ENCODE measurements at regions not wholly inside any gene's neighbourhood (a gene's known extent, or its start where the extent isn't known, plus 50 kb on each side); places are given as distances from the start of the nearest gene placed in this dataset.
"Not testable (repeated sequence)": the region's sequence is repeated elsewhere in the genome, so short reads cannot be mapped to it uniquely, and the experiment has no call there.

- intact Hi-C loops (cut with DNase I; ENCODE audit: low total_unique reads): no loop called here
- WGBS, 2 donors (ENCODE audit: low coverage in 1 of 2): 28 to 38% methylated on average over 2 of the region's 2 CpGs
- H3K4me1 ChIP-seq: peaks cover 0 to 4% (median 0%) of the 10 kb centered on the region in 4 donors
- no peaks in the 10 kb centered on the region for H3K9me3 ChIP-seq
- no peak overlapping the region for H3K4me3 ChIP-seq
- TF ChIP-seq EP300 (IDR thresholded peaks at IDR 0.05; ENCODE audit: low read depth): no peak
- no peak for TF ChIP-seq POLR2AphosphoS5 (IDR thresholded peaks at IDR 0.05)
- no peak for TF ChIP-seq POLR2A (IDR thresholded peaks at IDR 0.05)
- TF ChIP-seq CTCF (IDR thresholded peaks at IDR 0.05): no peak
- in situ Hi-C loops (cut with MboI; ENCODE audit: low pct_ligation_motif_present in 1 of 4, low pct_unique_long_range_greater_than_20kb in 1 of 4, low sequenced_read_pairs in 3 of 4): no loop called here
- DNase-seq: no peak
- H3K27me3 ChIP-seq: no peaks in the 10 kb centered on the region
- H3K27ac ChIP-seq: no peak overlapping the region
- no peaks in the 10 kb centered on the region for H3K36me3 ChIP-seq
These were observed 114.1 kb downstream of the FSCB start for GRCh38 chr14:44392984-44393383.

- Histone ChIP-seq H3K27me3 (no peaks in the 10 kb centered on the region), H3K36me3 (no peaks in the 10 kb centered on the region), H3K9me3 (no peaks in the 10 kb centered on the region), H3K4me3 (no peak overlapping the region), H3K4me1 (peaks cover 0 to 4% (median 0%) of the 10 kb centered on the region in 4 donors), H3K27ac (no peak overlapping the region)
- no peak for TF ChIP-seq EP300 (IDR thresholded peaks at IDR 0.05; ENCODE audit: low read depth)
- TF ChIP-seq POLR2A (IDR thresholded peaks at IDR 0.05): no peak
- TF ChIP-seq CTCF (IDR thresholded peaks at IDR 0.05): no peak
- no peak for TF ChIP-seq POLR2AphosphoS5 (IDR thresholded peaks at IDR 0.05)
- intact Hi-C loops (cut with DNase I; ENCODE audit: low total_unique reads) (loop anchor here (10.0 kb wide), 1 partner anchor 396 kb away; no protein-coding TSS in a partner anchor), in situ Hi-C loops (cut with MboI; ENCODE audit: low pct_ligation_motif_present in 1 of 4, low pct_unique_long_range_greater_than_20kb in 1 of 4, low sequenced_read_pairs in 3 of 4) (no loop called here)
- DNase-seq: no peak
These were observed 118.8 kb downstream of the FSCB start for GRCh38 chr14:44388306-44388705.

- Histone ChIP-seq H3K4me1 (no peaks in the 10 kb centered on the region), H3K27ac (no peak overlapping the region), H3K36me3 (no peaks in the 10 kb centered on the region), H3K27me3 (no peaks in the 10 kb centered on the region), H3K9me3 (no peaks in the 10 kb centered on the region), H3K4me3 (no peak overlapping the region)
- intact Hi-C loops (cut with DNase I; ENCODE audit: low total_unique reads) (loop anchor here (10.0 kb wide), 1 partner anchor 399 kb away; no protein-coding TSS in a partner anchor), in situ Hi-C loops (cut with MboI; ENCODE audit: low pct_ligation_motif_present in 1 of 4, low pct_unique_long_range_greater_than_20kb in 1 of 4, low sequenced_read_pairs in 3 of 4) (no loop called here)
- TF ChIP-seq POLR2AphosphoS5 (IDR thresholded peaks at IDR 0.05): no peak
- no peak for TF ChIP-seq POLR2A (IDR thresholded peaks at IDR 0.05)
- TF ChIP-seq EP300 (IDR thresholded peaks at IDR 0.05; ENCODE audit: low read depth): no peak
- no peak for TF ChIP-seq CTCF (IDR thresholded peaks at IDR 0.05)
- WGBS, 2 donors (ENCODE audit: low coverage in 1 of 2): 81 to 88% methylated on average over 3 to 6 of the region's 6 CpGs
- no peak for DNase-seq
These were observed 121.2 kb downstream of the FSCB start for GRCh38 chr14:44385906-44386305.

GRCh38 chr14:44385296-44385695 is 121.8 kb downstream of the FSCB start:
- DNase-seq; H3K9me3 ChIP-seq; H3K4me3 ChIP-seq; H3K27ac ChIP-seq; in situ Hi-C loops (cut with MboI; ENCODE audit: low pct_ligation_motif_present in 1 of 4, low pct_unique_long_range_greater_than_20kb in 1 of 4, low sequenced_read_pairs in 3 of 4); H3K27me3 ChIP-seq; H3K36me3 ChIP-seq; H3K4me1 ChIP-seq: not testable (repeated sequence)
- 89% methylated on average over 6 of the region's 6 CpGs; no CpG with 5 or more reads in 1 of the 2 donors for WGBS, 2 donors (ENCODE audit: low coverage in 1 of 2)
- intact Hi-C loops (cut with DNase I; ENCODE audit: low total_unique reads): loop anchor here (10.0 kb wide), 1 partner anchor 400 kb away; no protein-coding TSS in a partner anchor

GRCh38 chr14:44384601-44385293 is 122.3 kb downstream of the FSCB start:
- H3K36me3 ChIP-seq; H3K27me3 ChIP-seq; DNase-seq; H3K4me3 ChIP-seq; in situ Hi-C loops (cut with MboI; ENCODE audit: low pct_ligation_motif_present in 1 of 4, low pct_unique_long_range_greater_than_20kb in 1 of 4, low sequenced_read_pairs in 3 of 4); H3K4me1 ChIP-seq; H3K9me3 ChIP-seq; H3K27ac ChIP-seq: not testable (repeated sequence)
- 95% methylated on average over 34 of the region's 38 CpGs; no CpG with 5 or more reads in 1 of the 2 donors for WGBS, 2 donors (ENCODE audit: low coverage in 1 of 2)
- intact Hi-C loops (cut with DNase I; ENCODE audit: low total_unique reads): loop anchor here (10.0 kb wide), 1 partner anchor 400 kb away; no protein-coding TSS in a partner anchor
